ENCODE measurements at regions not wholly inside any gene's neighbourhood (a gene's known extent, or its start where the extent isn't known, plus 50 kb on each side); places are given as distances from the start of the nearest gene placed in this dataset.

GRCh38 chr9:31996331-31996730, 388.1 kb upstream of the ACO1 start:
- peak; percentile 23; the same call in 1 of the 2 replicates for TF ChIP-seq CTCF (IDR thresholded peaks at IDR 0.05)

DNA sequence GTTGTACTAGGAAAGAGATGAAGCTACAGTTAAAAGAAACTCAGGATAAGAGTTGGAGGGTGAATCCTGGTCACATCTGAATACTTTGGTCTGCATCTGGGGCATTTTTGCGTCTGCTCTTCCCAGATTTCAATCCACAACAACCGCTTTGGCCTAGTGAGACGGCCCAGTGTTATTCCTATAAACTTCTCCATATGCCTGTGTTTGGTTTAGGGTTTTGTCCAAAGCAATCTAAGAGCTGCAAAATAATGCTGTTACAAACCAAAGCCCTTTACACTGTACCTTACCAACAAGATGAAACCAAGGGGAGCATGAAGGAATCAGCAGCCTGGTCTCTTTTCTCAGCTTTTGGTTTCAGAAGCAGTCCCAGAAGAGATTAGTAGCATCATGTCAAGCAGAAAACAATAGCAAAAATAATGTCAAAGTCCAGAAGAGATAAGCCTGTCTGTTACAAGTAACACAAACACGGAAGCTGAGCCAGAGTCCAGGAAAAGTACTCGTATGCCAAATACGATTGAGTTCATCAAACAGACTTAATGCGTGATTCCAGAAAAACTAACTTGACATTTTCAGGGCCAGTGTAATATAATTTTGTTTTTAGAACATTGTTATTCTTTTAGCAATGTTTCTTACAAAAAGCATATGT, 379.9 kb upstream of the ACO1 start:
- TF ChIP-seq CTCF (IDR thresholded peaks at IDR 0.05): no peak

- no peak for TF ChIP-seq CTCF (IDR thresholded peaks at IDR 0.05)
Observed at GRCh38 chr9:32010322-32010721, 374.1 kb upstream of the ACO1 start.

DNA sequence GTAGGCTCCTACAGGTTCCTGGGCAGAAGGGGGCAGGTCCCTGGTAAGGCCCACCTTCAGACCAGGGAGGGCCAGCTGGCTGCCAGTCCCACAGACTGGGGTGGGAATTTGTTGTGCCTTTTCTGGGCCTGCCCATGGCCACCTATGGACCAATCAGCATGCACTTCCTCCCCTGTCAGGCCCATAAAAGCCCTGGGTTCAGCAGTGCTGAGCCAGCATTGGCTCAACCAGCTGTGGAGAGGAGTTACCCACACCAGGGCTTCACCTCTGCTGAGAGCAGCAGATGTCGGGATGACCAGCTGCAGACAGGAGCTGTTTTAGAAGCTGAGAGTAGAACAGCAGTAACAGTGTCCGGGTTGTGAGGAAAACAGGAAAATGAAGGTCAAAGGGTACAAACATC, 373.4 kb upstream of the ACO1 start:
- no peak for TF ChIP-seq CTCF (IDR thresholded peaks at IDR 0.05)

DNA sequence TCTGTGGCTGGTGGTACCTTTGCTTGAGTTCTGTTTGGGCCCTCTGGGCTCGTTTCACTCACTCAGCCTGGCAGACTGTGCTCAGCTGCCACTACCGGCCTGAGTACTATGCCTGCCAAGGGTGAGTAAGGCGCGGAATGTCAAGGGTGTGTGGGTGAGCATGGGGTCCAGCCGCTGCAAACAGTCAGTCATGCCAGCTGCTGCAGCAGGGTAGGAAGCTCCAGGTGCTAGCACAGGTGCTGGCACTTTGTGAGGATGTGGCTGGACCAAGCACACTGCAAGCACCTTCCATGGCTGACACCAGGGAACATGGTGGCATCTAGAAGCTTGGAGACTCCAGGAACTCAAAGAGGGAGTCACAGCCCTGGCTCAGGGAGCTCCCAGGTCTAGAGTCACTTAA, 368.6 kb upstream of the ACO1 start:
- TF ChIP-seq CTCF (IDR thresholded peaks at IDR 0.05): no peak

DNA sequence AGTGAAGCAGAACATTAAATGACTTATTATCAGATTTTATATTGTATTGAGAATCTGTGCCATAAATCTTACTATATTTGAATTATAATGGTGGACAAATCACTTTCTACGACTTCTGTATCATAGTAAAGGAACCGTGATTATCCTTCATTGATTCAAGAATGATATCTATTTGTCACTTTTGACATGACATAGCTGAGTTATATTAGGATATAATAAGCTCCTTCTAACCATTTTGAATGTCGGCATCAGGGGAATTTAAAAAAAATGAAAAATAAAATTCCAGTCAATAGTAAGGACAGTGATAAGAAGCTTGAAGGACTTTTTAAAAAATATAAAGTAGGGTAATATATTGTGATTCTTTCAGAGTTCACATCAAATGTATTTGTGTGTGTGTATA, 338.9 kb upstream of the ACO1 start:
- TF ChIP-seq CTCF (IDR thresholded peaks at IDR 0.05): no peak

DNA sequence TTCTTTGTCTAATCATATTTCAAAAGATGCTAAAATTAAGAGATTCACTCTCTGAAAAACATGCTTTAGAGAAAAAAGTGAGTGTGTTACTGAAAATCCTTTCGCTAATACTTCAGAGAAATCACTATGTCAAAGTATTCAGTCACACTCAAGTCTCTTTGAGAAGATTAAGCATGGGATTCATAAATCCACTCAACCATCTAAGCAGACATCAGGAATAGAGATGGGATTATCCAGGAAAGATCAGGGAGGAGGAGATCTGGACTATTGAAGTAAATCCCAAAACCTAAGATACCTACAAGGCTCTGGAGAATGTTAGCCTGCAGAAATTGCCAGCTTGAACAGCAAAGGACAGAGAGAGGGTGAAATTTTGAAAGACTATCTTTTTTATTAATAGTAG, 317.2 kb upstream of the ACO1 start:
- no peak for TF ChIP-seq CTCF (IDR thresholded peaks at IDR 0.05)
